Astrocyte (in vitro differentiated cells and primary cell): ENCODE measurements at regions not wholly inside any gene's neighbourhood (a gene's known extent, or its start where the extent isn't known, plus 50 kb on each side); places are given as distances from the start of the nearest gene placed in this dataset.

ENCODE experiments used
- EZH2 ChIP-seq: IDR thresholded peaks from 2 replicates; pipeline ENCODE4 v1.6.1; 2012; ENCODE audit warnings: mild to moderate bottlenecking, low read length, inconsistent platforms; ENCODE audit not compliant: insufficient read depth
- TF ChIP-seq, protein P1 (sequence below): IDR thresholded peaks from 2 replicates; pipeline ENCODE4 v1.5.1; 2011; ENCODE audit warnings: low read depth, mild to moderate bottlenecking, inconsistent platforms, low read length, moderate library complexity; ENCODE audit not compliant: insufficient read depth

DNA sequence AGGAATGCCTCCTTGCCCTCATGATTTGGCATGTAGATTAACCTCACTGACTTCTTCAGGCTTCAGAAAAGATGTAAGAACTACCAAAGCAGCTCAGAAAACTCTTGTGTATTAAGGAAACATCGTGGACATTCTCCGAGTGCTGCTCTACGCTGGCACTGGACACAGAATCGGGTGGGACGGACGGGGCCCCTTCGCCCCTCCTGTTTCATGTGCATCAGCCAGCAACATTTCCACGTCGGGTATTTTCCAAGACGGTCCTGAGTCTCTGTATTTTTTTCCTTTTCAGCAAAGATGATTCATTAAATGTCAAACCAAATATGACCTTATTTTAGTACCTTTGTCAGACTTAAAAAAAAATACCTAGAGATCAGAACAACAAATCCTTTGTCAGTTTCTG is 583.6 kb downstream of the CCDC171 start:
- TF ChIP-seq, protein P1, sequence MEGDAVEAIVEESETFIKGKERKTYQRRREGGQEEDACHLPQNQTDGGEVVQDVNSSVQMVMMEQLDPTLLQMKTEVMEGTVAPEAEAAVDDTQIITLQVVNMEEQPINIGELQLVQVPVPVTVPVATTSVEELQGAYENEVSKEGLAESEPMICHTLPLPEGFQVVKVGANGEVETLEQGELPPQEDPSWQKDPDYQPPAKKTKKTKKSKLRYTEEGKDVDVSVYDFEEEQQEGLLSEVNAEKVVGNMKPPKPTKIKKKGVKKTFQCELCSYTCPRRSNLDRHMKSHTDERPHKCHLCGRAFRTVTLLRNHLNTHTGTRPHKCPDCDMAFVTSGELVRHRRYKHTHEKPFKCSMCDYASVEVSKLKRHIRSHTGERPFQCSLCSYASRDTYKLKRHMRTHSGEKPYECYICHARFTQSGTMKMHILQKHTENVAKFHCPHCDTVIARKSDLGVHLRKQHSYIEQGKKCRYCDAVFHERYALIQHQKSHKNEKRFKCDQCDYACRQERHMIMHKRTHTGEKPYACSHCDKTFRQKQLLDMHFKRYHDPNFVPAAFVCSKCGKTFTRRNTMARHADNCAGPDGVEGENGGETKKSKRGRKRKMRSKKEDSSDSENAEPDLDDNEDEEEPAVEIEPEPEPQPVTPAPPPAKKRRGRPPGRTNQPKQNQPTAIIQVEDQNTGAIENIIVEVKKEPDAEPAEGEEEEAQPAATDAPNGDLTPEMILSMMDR, result no peak
- no peak for TF ChIP-seq EZH2
